Thoracic aorta (tissue), 2 donors: ENCODE measurements at regions not wholly inside any gene's neighbourhood (a gene's known extent, or its start where the extent isn't known, plus 50 kb on each side); places are given as distances from the start of the nearest gene placed in this dataset.

Experiments
- ATAC-seq: fragments of 150-250 bp; one replicate; pipeline ENCODE4 v1.8.0; 2017; ENCODE audit warnings: low read depth; ENCODE audit not compliant: insufficient number of reproducible peaks, low FRiP score
- DNase-seq: peaks from one replicate; pipeline ENCODE4 v3.0.0-alpha.2; 2020; ENCODE audit warnings: low spot score
- H3K27ac ChIP-seq, 2 donors: fragments of 200-600 bp; sonication (generic); 1 replicate in 1 of 2; 2 replicates in 1 of 2; pipeline ENCODE4 v1.5.1; 2016; ENCODE audit warnings: mild to moderate bottlenecking in 2 of 2, moderate library complexity in 2 of 2
- H3K27me3 ChIP-seq: fragments of 200-600 bp; sonication (generic); replicated peaks from 2 replicates; pipeline ENCODE4 v1.6.0; 2016; ENCODE audit warnings: mild to moderate bottlenecking; ENCODE audit not compliant: insufficient read depth
- H3K36me3 ChIP-seq: fragments of 200-600 bp; sonication (generic); one replicate; pipeline ENCODE4 v1.5.1; 2016
- H3K4me1 ChIP-seq, 2 donors: fragments of 200-600 bp; sonication (generic); 1 replicate in 1 of 2; 2 replicates in 1 of 2; pipeline versions ENCODE4 v1.5.1 to v1.6.0; 2016; ENCODE audit warnings: low read depth in 2 of 2, mild to moderate bottlenecking in 1 of 2; ENCODE audit not compliant: control insufficient read depth in 1 of 2
- H3K4me3 ChIP-seq: fragments of 200-600 bp; sonication (generic); 2 replicates; pipeline ENCODE4 v1.5.1; 2016; ENCODE audit warnings: mild to moderate bottlenecking
- H3K9me3 ChIP-seq: fragments of 200-600 bp; sonication (generic); 2 replicates; pipeline ENCODE4 v1.5.1; 2016
- CTCF ChIP-seq: fragments of 200-600 bp; sonication (generic); IDR thresholded peaks from one replicate; pipeline ENCODE4 v1.5.1; 2019; ENCODE audit warnings: antibody characterized with exemption

DNA sequence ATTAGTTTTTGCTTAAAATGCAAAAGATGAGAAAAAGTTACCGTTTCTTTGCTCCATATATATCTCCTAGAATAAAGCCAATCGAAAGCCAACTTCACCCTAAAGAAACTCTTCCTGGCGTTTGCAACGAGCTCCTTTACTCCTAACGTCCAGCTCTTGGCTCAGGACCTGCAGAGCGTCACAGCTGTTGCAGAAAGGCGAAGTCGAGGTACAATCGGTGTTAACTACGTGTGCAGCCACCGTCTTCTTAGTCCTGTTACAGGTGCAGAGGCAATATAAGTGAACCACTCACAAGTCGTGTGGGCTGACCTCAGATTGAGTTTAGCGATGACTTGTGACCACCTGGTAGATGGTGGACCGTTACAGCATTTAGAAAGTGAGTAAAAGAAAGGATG, 113.1 kb downstream of the TRIM27 start:
- no peak overlapping the region for H3K27ac ChIP-seq
- H3K4me1 ChIP-seq: no peaks in the 10 kb centered on the region
- DNase-seq (no peak), ATAC-seq (no peak)
- peaks cover 19% of the 10 kb centered on the region for H3K27me3 ChIP-seq
- no peaks in the 10 kb centered on the region for H3K9me3 ChIP-seq
- no peak overlapping the region for H3K4me3 ChIP-seq
- no peaks in the 10 kb centered on the region for H3K36me3 ChIP-seq
- TF ChIP-seq CTCF: no peak

- Histone ChIP-seq H3K4me1 (no peaks in the 10 kb centered on the region), H3K4me3 (no peak overlapping the region), H3K9me3 (no peaks in the 10 kb centered on the region), H3K27me3 (peaks cover 19% of the 10 kb centered on the region), H3K27ac (no peak overlapping the region), H3K36me3 (no peaks in the 10 kb centered on the region)
- no peak for ATAC-seq
- TF ChIP-seq CTCF: no peak
- no peak for DNase-seq
These were observed 111.9 kb downstream of the TRIM27 start for GRCh38 chr6:28811873-28812272.

- H3K27ac ChIP-seq: no peak overlapping the region
- no peak for ATAC-seq
- peaks cover 19% of the 10 kb centered on the region for H3K27me3 ChIP-seq
These were observed 110.8 kb downstream of the TRIM27 start for GRCh38 chr6:28812778-28813569.

DNA sequence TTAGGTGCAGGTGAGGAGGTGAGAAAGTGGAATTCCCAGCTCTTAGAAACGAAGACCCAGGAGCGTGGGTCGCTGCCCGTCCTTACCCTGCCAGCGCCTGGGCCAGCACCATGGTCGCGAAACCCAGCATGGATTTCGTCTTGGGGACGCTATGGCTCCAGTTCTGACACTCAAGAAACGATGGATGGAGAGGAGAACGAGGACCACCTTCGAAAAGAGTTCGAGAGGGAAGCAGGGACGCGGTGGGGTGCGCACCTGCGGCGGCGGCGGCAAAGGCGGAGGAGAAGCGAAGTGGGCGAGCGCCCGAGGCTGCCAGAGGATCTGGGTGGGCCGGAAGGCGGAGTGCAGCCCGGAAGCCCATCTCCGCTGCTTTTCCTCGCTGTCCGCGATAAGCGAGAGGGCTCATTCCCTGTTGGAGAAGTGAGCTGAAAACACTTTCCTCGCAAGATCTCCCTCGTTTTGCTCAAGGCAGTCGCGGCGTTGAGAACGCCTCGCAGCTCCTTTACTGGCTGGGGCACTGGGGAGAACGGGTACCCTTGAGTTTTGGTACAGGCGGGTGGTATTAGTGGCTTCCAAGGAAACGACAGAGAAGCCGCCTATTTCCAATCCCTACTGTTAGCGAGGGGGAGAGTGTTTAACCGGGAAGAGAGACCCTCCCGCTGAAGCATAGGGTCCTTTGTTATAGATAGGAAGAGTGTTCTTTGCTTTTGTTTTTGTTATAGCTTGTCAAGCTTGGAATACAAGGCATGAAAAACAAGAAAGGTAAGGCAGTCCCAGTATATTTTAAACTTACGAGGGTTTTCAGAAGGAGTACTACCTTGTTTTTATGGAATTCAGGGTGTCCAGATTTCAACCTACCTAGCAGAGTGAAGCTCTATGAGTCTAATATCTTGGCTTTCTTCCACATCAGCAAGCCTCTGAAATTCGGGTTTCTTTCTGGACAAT, 109.5 kb downstream of the TRIM27 start:
- no peak for ATAC-seq
- Histone ChIP-seq H3K27me3 (peaks cover 17% of the 10 kb centered on the region), H3K36me3 (no peaks in the 10 kb centered on the region), H3K4me3 (no peak overlapping the region), H3K4me1 (no peaks in the 10 kb centered on the region), H3K9me3 (no peaks in the 10 kb centered on the region), H3K27ac (no peak overlapping the region)
- DNase-seq: no peak
- TF ChIP-seq CTCF: no peak

More at GRCh38 chr6:28812778-28813569, 110.8 kb downstream of the TRIM27 start:
- H3K36me3 ChIP-seq: no peaks in the 10 kb centered on the region
- H3K4me1 ChIP-seq: no peaks in the 10 kb centered on the region
- no peak overlapping the region for H3K4me3 ChIP-seq
- TF ChIP-seq CTCF: no peak
- no peak for DNase-seq
- no peaks in the 10 kb centered on the region for H3K9me3 ChIP-seq

DNA sequence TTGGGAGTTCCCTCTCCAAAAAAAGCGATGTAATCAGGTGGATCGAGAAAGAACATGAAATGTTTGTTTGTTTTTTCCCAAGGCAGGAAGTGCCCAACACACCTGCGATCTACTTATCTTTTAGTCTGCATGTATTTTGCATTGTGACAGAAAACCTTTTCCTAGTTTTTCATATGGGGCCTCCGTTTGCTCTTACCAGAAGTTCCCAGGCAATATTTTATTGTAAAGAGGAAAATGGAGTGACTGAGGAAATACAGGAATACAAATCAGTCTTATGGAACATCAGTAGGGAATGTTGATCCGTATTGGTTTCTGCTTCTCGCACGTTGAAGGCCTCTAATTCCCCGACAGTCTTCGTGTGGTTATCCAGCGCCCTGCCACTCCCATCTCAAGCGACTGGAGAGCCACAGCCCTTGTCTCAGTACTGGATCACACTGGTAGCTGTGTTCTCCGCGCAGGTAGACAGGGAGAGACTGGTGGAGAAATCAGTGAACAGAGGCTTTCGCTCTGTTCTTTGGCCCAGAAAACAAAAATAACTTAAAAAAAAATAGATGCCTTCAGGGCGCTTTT, 107.4 kb downstream of the TRIM27 start:
- TF ChIP-seq CTCF: no peak
- no peak overlapping the region for H3K27ac ChIP-seq
- H3K36me3 ChIP-seq: no peaks in the 10 kb centered on the region
- ATAC-seq (no peak), DNase-seq (no peak)
- H3K4me3 ChIP-seq: no peak overlapping the region
- peaks cover 15% of the 10 kb centered on the region for H3K27me3 ChIP-seq
- no peaks in the 10 kb centered on the region for H3K4me1 ChIP-seq
- H3K9me3 ChIP-seq: no peaks in the 10 kb centered on the region
